ENCODE measurements at regions not wholly inside any gene's neighbourhood (a gene's known extent, or its start where the extent isn't known, plus 50 kb on each side); places are given as distances from the start of the nearest gene placed in this dataset.

- no peaks in the 10 kb centered on the region for H4K20me1 ChIP-seq (ENCODE audit: insufficient read depth, low read length)
- no peaks in the 10 kb centered on the region for H3K36me3 ChIP-seq (ENCODE audit: insufficient read depth, low read length)
- peaks cover 9% of the 10 kb centered on the region for H3K4me1 Mint-ChIP-seq (ENCODE audit: low read depth, unreplicated experiment)
- H3K9ac ChIP-seq (ENCODE audit: low read length): no peak overlapping the region
- DNase-seq (ENCODE audit: low read depth) (no peak), FAIRE-seq (no peak)
- TF ChIP-seq CTCF (IDR thresholded peaks at IDR 0.05; ENCODE audit: insufficient read depth, low read depth, low read length) (no peak), EZH2 (IDR thresholded peaks at IDR 0.05; ENCODE audit: insufficient read depth, low read length) (no peak)
- no peak overlapping the region for H3K27ac Mint-ChIP-seq (ENCODE audit: unreplicated experiment)
- no peak overlapping the region for H3K27ac ChIP-seq (ENCODE audit: low read depth, low read length)
- no peak overlapping the region for H3K4me2 ChIP-seq (ENCODE audit: low read length)
- no peaks in the 10 kb centered on the region for H3K79me2 ChIP-seq (ENCODE audit: insufficient read depth, low read length)
- H3K27me3 ChIP-seq (ENCODE audit: insufficient read depth, low read length): no peaks in the 10 kb centered on the region
- H3K4me3 ChIP-seq (ENCODE audit: insufficient read depth, low read depth, low read length): no peak overlapping the region
- H3K9me3 Mint-ChIP-seq (ENCODE audit: unreplicated experiment): peaks cover 2% of the 10 kb centered on the region
- H3K4me3 Mint-ChIP-seq (ENCODE audit: unreplicated experiment): no peak overlapping the region
- no peaks in the 10 kb centered on the region for H3K36me3 Mint-ChIP-seq (ENCODE audit: low read depth, unreplicated experiment)
- no peaks in the 10 kb centered on the region for H3K9me3 ChIP-seq (ENCODE audit: insufficient read depth, low read depth, low read length)
- no peak overlapping the region for H2AFZ ChIP-seq (ENCODE audit: low read depth, low read length)
- no peaks in the 10 kb centered on the region for H3K27me3 Mint-ChIP-seq (ENCODE audit: low read depth, unreplicated experiment)
- H3K4me1 ChIP-seq (ENCODE audit: insufficient read depth, low read length): no peaks in the 10 kb centered on the region
Measured at GRCh38 chr3:18090377-18090776, 334.8 kb downstream of the SATB1 start.

GRCh38 chr3:18087988-18088387, 337.2 kb downstream of the SATB1 start:
- DNase-seq (ENCODE audit: low read depth) (no peak), FAIRE-seq (no peak)
- Histone ChIP-seq H3K4me1 (ENCODE audit: insufficient read depth, low read length) (no peaks in the 10 kb centered on the region), H3K27ac (ENCODE audit: low read depth, low read length) (no peak overlapping the region), H3K27me3 (ENCODE audit: insufficient read depth, low read length) (no peaks in the 10 kb centered on the region), H4K20me1 (ENCODE audit: insufficient read depth, low read length) (no peaks in the 10 kb centered on the region), H2AFZ (ENCODE audit: low read depth, low read length) (no peak overlapping the region), H3K9ac (ENCODE audit: low read length) (no peak overlapping the region), H3K36me3 (ENCODE audit: insufficient read depth, low read length) (no peaks in the 10 kb centered on the region), H3K9me3 (ENCODE audit: insufficient read depth, low read depth, low read length) (no peaks in the 10 kb centered on the region), H3K4me3 (ENCODE audit: insufficient read depth, low read depth, low read length) (no peak overlapping the region), H3K79me2 (ENCODE audit: insufficient read depth, low read length) (no peaks in the 10 kb centered on the region), H3K4me2 (ENCODE audit: low read length) (no peak overlapping the region)
- H3K27me3 Mint-ChIP-seq (ENCODE audit: low read depth, unreplicated experiment): no peaks in the 10 kb centered on the region
- no peak overlapping the region for H3K27ac Mint-ChIP-seq (ENCODE audit: unreplicated experiment)
- no peak for TF ChIP-seq CTCF (IDR thresholded peaks at IDR 0.05; ENCODE audit: insufficient read depth, low read depth, low read length)
- TF ChIP-seq EZH2 (IDR thresholded peaks at IDR 0.05; ENCODE audit: insufficient read depth, low read length): no peak
- H3K36me3 Mint-ChIP-seq (ENCODE audit: low read depth, unreplicated experiment): no peaks in the 10 kb centered on the region
- H3K4me3 Mint-ChIP-seq (ENCODE audit: unreplicated experiment): no peak overlapping the region
- H3K4me1 Mint-ChIP-seq (ENCODE audit: low read depth, unreplicated experiment): peaks cover 9% of the 10 kb centered on the region
- H3K9me3 Mint-ChIP-seq (ENCODE audit: unreplicated experiment): peaks cover 2% of the 10 kb centered on the region

GRCh38 chr3:18086760-18087159, 338.4 kb downstream of the SATB1 start:
- H3K4me1 Mint-ChIP-seq (ENCODE audit: low read depth, unreplicated experiment): peaks cover 9% of the 10 kb centered on the region
- H3K27ac ChIP-seq (ENCODE audit: low read depth, low read length): no peak overlapping the region
- no peak for DNase-seq (ENCODE audit: low read depth)
- H3K79me2 ChIP-seq (ENCODE audit: insufficient read depth, low read length): no peaks in the 10 kb centered on the region
- no peaks in the 10 kb centered on the region for H3K27me3 Mint-ChIP-seq (ENCODE audit: low read depth, unreplicated experiment)
- H4K20me1 ChIP-seq (ENCODE audit: insufficient read depth, low read length): no peaks in the 10 kb centered on the region
- H3K36me3 Mint-ChIP-seq (ENCODE audit: low read depth, unreplicated experiment): no peaks in the 10 kb centered on the region
- no peak overlapping the region for H2AFZ ChIP-seq (ENCODE audit: low read depth, low read length)
- no peak overlapping the region for H3K27ac Mint-ChIP-seq (ENCODE audit: unreplicated experiment)
- no peaks in the 10 kb centered on the region for H3K36me3 ChIP-seq (ENCODE audit: insufficient read depth, low read length)
- H3K9me3 Mint-ChIP-seq (ENCODE audit: unreplicated experiment): peaks cover 2% of the 10 kb centered on the region
- no peak overlapping the region for H3K9ac ChIP-seq (ENCODE audit: low read length)
- H3K9me3 ChIP-seq (ENCODE audit: insufficient read depth, low read depth, low read length): no peaks in the 10 kb centered on the region
- no peaks in the 10 kb centered on the region for H3K27me3 ChIP-seq (ENCODE audit: insufficient read depth, low read length)
- TF ChIP-seq EZH2 (IDR thresholded peaks at IDR 0.05; ENCODE audit: insufficient read depth, low read length) (no peak), CTCF (IDR thresholded peaks at IDR 0.05; ENCODE audit: insufficient read depth, low read depth, low read length) (no peak)
- no peak overlapping the region for H3K4me3 ChIP-seq (ENCODE audit: insufficient read depth, low read depth, low read length)
- no peaks in the 10 kb centered on the region for H3K4me1 ChIP-seq (ENCODE audit: insufficient read depth, low read length)
- no peak overlapping the region for H3K4me3 Mint-ChIP-seq (ENCODE audit: unreplicated experiment)
- H3K4me2 ChIP-seq (ENCODE audit: low read length): no peak overlapping the region
- FAIRE-seq: no peak

Measured in astrocyte (in vitro differentiated cells and primary cell).